GM10266 (cell line): ENCODE measurements at regions not wholly inside any gene's neighbourhood (a gene's known extent, or its start where the extent isn't known, plus 50 kb on each side); places are given as distances from the start of the nearest gene placed in this dataset.

Experiments
- DNase-seq: peaks from one replicate; pipeline ENCODE4 v3.0.0; 2012; ENCODE audit errors: extremely low spot score
- TF ChIP-seq, protein P1 (sequence below): IDR thresholded peaks from 2 replicates; pipeline ENCODE4 v1.5.1; 2012; ENCODE audit warnings: mild to moderate bottlenecking, low read depth; ENCODE audit not compliant: control insufficient read depth, insufficient read depth; ENCODE audit errors: missing control alignments

DNA sequence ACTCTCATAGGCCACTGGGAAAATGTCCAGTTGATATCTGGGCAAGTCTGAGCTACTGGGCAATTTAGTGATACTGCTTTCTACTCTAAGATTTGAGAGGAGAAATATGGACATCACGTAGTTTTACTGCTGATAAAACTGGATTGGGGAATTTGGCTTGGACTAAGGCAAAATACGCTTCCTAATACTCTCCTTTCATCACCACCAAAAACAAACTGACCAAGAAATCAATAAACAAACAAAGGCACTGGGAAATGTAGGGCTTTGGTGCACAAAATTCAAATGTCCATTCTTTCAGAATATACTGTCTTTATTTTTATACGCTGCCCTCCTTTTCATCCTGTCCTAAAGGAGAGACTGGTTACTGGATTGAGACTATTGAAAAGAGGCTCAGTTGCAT lies 145.1 kb upstream of the SP8 start:
- DNase-seq, result no peak
- TF ChIP-seq, protein P1, sequence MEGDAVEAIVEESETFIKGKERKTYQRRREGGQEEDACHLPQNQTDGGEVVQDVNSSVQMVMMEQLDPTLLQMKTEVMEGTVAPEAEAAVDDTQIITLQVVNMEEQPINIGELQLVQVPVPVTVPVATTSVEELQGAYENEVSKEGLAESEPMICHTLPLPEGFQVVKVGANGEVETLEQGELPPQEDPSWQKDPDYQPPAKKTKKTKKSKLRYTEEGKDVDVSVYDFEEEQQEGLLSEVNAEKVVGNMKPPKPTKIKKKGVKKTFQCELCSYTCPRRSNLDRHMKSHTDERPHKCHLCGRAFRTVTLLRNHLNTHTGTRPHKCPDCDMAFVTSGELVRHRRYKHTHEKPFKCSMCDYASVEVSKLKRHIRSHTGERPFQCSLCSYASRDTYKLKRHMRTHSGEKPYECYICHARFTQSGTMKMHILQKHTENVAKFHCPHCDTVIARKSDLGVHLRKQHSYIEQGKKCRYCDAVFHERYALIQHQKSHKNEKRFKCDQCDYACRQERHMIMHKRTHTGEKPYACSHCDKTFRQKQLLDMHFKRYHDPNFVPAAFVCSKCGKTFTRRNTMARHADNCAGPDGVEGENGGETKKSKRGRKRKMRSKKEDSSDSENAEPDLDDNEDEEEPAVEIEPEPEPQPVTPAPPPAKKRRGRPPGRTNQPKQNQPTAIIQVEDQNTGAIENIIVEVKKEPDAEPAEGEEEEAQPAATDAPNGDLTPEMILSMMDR, result no peak

DNA sequence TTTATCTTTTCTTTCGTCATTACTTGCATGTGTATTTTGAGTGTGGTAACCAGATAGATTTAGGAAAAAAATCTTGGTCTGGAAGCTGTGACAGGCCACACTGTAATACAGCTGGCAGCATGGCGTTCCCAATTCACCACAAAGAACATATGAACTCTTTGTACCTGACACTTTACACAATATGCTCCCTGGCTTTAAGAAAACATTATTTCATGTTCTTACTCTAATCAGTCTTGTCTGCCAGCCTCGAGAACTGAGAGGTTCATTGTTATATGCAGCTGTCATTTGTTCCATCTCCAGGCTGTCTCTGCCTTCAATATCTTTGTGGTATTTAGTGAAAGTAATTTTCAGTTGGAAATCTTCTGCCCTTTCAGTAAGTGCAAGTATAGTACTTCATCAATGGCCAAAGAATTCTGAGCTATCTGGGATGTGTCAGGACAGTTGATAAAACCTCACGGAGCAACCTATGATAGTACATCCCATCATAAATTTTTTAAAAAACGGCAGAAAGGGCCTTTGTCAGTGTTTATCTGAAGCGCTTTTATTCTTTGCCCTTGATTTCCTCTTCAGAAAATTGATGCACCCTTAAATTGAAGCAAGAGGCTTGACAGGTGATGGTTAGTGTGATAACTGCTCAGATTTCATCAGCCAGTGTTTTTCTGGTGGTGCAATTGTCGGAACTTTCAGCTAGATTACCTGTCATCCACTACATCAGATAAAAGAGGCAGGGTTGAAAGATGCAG lies 146.3 kb upstream of the SP8 start:
- no peak for DNase-seq

DNA sequence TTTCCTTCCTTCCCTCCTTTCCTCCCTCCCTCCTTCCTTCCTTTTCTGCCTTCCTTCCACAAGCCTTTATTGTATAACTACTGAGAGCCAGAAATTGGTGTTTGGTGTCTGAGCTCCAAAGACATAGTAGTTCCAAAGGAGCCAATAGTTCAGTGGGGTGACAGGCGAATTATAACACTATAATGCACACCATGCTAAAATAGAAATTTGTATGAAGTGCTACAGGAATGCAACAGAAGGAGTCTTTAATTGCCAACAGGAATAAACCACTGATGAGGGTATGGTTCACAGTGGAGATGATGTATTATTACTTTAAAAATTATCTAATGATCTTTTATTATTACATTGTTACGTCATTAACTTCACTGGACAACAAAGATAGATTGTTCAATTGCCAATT lies 158.8 kb upstream of the SP8 start:
- TF ChIP-seq, protein P1, result no peak
- no peak for DNase-seq

More for the DNA sequence above, 146.3 kb upstream of the SP8 start:
- TF ChIP-seq, protein P1, result no peak

- TF ChIP-seq, protein P1, result no peak
- DNase-seq, result no peak
Measured at GRCh38 chr7:20952916-20953315, 166.2 kb upstream of the SP8 start.

DNA sequence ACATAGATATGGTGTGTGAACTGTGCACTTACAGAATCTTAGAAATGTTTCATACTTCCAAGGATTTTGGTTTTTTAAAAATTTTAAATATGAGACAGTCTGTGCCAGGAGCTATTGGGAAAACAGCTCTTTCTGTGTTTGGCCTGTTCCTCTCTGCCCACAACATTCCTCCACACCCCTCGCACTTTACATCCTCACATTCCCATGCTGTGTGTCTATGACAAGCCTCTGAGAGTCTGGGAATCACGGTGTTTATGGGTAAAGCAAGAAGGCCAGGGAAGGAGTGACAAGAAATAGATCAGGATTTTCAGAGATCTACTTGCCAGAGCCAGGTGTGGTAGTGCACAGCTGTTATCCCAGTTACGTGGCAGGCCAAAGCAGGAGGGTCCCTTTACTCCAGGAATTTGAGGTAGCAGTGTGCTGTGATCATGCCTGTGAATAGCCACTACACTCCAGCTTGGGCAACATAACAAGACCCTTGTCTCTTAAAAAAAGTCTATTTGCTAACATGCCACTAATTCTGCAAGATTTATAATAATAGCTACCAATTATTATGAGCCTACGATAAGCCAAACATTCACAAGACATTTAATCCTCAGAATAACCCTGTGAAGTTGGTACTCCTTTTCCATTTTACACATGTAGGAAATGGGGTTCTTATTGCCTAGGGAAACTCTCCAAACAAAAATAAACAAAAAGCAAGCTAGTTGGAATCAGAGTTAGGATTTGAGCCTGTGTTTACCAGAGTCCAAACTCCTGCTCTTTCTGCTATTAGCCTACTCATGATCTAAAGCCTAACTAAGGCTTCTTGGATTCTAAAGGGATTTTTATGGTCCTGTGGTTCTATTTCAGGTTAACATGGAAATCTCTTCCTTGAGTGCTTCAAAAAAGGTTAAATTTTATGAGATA lies 168.3 kb upstream of the SP8 start:
- DNase-seq, result no peak
- TF ChIP-seq, protein P1, result no peak

- TF ChIP-seq, protein P1, result no peak
- no peak for DNase-seq
Measured at GRCh38 chr7:20958572-20958971, 171.9 kb upstream of the SP8 start.

DNA sequence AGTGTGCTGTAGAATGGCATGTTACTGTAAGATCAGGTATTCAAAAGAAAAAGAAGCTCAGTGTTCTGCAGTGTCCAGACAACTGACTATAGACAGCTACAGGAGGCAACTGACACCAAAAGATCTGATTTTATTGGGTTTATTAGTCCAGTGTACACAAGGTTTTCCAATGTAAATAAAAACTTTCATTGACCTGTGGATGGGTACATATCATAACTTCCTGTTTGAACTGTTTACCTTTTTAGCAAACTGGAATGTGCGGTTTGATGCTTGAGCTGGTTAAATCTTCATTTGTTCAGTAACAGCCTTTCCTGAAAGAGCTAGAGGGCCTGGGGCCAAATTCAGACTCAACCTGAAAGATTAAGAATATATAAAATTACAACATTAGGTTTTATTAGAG lies 172.6 kb upstream of the SP8 start:
- no peak for DNase-seq
- TF ChIP-seq, protein P1, result no peak
